Keratinocyte (primary cell): ENCODE measurements at regions not wholly inside any gene's neighbourhood (a gene's known extent, or its start where the extent isn't known, plus 50 kb on each side); places are given as distances from the start of the nearest gene placed in this dataset.

Source experiments
- CTCF ChIP-seq, 3 experiments: IDR thresholded peaks in 1 of 3; conservative IDR thresholded peaks in 1 of 3; optimal IDR thresholded peaks in 1 of 3; 2 replicates in 2 of 3; 3 replicates in 1 of 3; pipeline versions ENCODE3 to v1.5.1; 2011; ENCODE audit warnings: low read length in 3 of 3, mild to moderate bottlenecking in 3 of 3, moderate library complexity in 2 of 3, control low read depth in 1 of 3, inconsistent platforms in 1 of 3; ENCODE audit not compliant: insufficient read depth in 2 of 3; ENCODE audit errors: extremely low read depth in 1 of 3
- EZH2 ChIP-seq: IDR thresholded peaks from one replicate; pipeline ENCODE4 v1.6.1; 2012; ENCODE audit warnings: inconsistent platforms, mild to moderate bottlenecking, low read length, moderate library complexity

GRCh38 chr18:25005541-25006403 is 346.2 kb downstream of the ZNF521 start:
- TF ChIP-seq CTCF (optimal IDR thresholded peaks at IDR 0.05 in 1 of 3, IDR thresholded peaks at IDR 0.05 in 1 of 3, conservative IDR thresholded peaks at IDR 0.05 in 1 of 3; ENCODE audit: extremely low read depth in 1 of 3, insufficient read depth in 2 of 3, low read length in 3 of 3) = no peak
- no peak for TF ChIP-seq EZH2
